ENCODE measurements at regions not wholly inside any gene's neighbourhood (a gene's known extent, or its start where the extent isn't known, plus 50 kb on each side); places are given as distances from the start of the nearest gene placed in this dataset.

DNA sequence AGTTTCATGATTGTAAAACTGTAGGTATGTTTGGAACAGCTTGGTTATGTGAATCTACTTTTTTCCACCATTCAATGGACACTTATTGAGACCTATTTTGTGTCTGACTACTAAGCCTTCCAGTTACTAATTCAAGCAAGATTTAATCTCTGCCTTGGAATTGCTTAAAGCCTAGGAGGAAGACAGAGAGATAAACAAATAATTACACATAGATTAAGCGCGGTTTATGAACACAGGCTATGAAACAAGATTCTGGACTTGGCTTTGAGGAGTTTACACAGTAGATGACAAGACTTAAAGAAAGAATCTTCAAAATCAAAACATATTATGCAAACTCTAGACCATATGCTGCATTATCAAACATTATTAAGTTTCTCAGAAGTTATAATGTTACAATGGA is 340.4 kb downstream of the RASEF start:
- TF ChIP-seq, protein P1, sequence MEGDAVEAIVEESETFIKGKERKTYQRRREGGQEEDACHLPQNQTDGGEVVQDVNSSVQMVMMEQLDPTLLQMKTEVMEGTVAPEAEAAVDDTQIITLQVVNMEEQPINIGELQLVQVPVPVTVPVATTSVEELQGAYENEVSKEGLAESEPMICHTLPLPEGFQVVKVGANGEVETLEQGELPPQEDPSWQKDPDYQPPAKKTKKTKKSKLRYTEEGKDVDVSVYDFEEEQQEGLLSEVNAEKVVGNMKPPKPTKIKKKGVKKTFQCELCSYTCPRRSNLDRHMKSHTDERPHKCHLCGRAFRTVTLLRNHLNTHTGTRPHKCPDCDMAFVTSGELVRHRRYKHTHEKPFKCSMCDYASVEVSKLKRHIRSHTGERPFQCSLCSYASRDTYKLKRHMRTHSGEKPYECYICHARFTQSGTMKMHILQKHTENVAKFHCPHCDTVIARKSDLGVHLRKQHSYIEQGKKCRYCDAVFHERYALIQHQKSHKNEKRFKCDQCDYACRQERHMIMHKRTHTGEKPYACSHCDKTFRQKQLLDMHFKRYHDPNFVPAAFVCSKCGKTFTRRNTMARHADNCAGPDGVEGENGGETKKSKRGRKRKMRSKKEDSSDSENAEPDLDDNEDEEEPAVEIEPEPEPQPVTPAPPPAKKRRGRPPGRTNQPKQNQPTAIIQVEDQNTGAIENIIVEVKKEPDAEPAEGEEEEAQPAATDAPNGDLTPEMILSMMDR (conservative IDR thresholded peaks at IDR 0.05; ENCODE audit: control insufficient read depth, insufficient read depth, low read depth, low read length) = no peak
- no peak for DNase-seq (ENCODE audit: low read depth)
- no peak overlapping the region for H3K4me3 ChIP-seq (ENCODE audit: control insufficient read depth, low read depth, low read length)

DNA sequence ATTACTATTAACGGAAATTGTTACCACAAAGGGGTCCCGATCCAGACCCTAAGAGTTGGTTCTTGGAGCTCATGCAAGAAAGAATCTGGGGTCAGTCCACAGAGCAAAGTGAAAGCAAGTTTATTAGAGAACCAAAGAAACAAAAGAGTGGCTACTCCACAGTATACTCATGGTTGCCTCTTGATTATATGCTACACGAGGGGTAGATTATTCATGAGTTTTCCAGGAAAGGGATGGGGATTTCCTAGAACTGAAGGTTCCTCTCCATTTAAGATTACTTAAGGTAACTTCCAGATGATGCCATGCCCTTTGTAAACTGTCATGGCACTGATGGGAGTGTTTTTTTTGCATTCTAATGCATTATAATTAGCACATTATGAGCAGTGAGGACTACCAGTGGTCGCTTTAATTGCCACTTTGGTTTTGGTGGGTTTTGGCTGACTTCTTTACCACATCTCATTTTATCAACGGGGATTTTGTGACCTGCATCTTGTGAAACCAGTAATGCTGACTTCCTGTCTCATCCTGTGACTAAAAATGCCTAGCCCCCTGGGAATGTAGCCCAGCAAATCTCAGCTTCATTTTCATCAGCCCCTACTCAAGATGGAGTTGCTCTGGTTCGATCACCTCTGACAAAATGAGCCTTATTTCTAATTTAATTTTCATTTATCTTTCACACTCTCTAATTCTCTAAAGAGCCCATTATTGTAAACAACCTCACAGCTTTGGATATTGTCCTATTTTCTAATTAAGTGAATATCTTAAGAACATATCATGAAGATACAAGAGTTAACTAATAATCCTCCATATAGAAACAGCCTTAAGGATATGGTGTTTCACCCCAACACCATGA is 336.3 kb downstream of the RASEF start:
- no peak overlapping the region for H3K4me3 ChIP-seq (ENCODE audit: control insufficient read depth, low read depth, low read length)
- TF ChIP-seq, protein P1 (conservative IDR thresholded peaks at IDR 0.05; ENCODE audit: control insufficient read depth, insufficient read depth, low read depth, low read length) = no peak
- no peak for DNase-seq (ENCODE audit: low read depth)

DNA sequence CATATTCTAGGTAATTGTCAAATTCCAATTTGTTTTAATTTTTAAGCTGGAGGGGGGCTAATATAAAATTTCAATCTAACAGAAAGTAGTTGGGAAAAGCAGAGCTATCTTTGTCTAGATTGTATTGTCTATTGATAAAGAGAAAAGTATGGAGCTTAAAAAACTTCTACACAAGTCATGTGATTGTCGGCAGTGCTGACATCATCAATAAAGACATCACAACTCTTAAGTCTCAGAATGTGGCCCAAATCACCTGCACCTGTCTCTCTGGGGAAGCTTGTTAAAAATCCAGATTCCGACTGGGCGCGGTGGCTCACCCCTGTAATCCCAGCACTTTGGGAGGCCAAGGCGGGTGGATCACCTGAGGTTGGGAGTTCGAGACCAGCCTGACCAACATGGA is 333.8 kb downstream of the RASEF start:
- TF ChIP-seq, protein P1 (conservative IDR thresholded peaks at IDR 0.05; ENCODE audit: control insufficient read depth, insufficient read depth, low read depth, low read length) = no peak
- no peak overlapping the region for H3K4me3 ChIP-seq (ENCODE audit: control insufficient read depth, low read depth, low read length)
- DNase-seq (ENCODE audit: low read depth) = no peak

DNA sequence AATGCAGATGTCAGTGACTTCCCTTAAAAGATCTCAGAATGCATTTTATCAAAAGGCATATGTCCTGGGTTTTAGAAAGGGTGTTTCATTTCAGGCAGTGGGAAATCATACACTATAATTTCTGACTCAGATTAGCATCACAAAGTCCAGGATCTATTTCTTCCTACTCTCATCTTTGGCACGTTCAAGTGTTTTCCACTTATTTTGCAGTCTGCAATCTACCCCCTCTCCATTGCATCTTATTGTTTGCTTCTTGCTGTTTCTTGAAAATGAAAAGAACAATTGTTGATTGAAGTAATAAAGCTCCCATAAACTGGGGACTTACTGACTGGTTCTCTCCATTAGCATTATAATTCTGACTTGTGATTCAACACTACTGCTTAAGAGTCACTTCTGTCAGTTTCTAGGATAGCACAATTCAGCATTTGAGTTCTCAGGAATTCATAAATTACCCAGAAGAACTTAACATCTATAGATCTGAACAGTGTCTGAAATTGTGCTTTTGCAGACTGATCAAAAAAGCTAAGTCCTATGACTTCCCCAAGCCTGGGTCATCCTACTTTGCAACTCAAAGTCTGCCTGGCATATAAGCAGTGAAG is 332.9 kb downstream of the RASEF start:
- no peak for DNase-seq (ENCODE audit: low read depth)
- H3K4me3 ChIP-seq (ENCODE audit: control insufficient read depth, low read depth, low read length) = no peak overlapping the region
- TF ChIP-seq, protein P1 (conservative IDR thresholded peaks at IDR 0.05; ENCODE audit: control insufficient read depth, insufficient read depth, low read depth, low read length) = no peak

DNA sequence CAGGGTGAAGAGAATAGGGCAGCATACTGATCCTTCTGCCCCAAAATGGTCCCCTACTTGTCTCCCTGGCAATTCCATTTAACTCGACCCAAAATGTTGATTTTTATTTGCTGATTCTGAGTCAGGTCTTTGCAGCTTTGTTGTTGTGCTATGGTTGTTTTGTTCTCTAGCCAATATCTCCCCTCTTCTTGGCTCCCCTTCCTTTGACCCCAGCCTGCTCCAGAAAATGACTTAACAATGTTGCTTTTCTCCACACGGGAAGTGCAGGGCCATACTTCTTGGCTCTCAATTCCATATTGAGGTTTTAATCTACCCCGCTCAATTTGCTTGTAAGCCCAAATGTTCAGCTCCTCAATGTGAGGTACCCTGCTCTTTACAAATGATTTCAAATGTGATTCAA is 330.0 kb downstream of the RASEF start:
- H3K4me3 ChIP-seq (ENCODE audit: control insufficient read depth, low read depth, low read length) = no peak overlapping the region
- TF ChIP-seq, protein P1 (conservative IDR thresholded peaks at IDR 0.05; ENCODE audit: control insufficient read depth, insufficient read depth, low read depth, low read length) = no peak
- no peak for DNase-seq (ENCODE audit: low read depth)

DNA sequence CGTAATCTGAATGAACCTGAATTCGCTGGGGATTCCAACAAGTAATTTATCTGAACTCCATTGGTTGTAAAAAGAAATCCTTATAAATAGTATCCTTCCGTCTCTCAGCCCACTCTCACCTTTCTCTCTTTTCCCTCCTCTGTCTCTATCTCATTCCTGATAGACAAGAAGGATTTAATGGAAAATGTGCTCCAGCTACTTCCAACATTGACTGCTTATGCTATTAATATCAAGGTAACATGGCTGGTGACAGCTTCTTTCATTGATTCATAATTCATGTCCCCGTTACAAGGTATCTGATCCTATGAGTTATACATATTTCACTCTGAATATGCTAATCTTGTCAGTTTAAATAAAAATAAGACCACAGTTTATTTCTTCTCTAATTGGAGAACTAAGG is 326.8 kb downstream of the RASEF start:
- TF ChIP-seq, protein P1 (conservative IDR thresholded peaks at IDR 0.05; ENCODE audit: control insufficient read depth, insufficient read depth, low read depth, low read length) = no peak
- no peak overlapping the region for H3K4me3 ChIP-seq (ENCODE audit: control insufficient read depth, low read depth, low read length)
- DNase-seq (ENCODE audit: low read depth) = no peak

Data from fibroblast of mammary gland (primary cell).